GM12874 (cell line): ENCODE measurements at regions not wholly inside any gene's neighbourhood (a gene's known extent, or its start where the extent isn't known, plus 50 kb on each side); places are given as distances from the start of the nearest gene placed in this dataset.

Experiments used
- CTCF ChIP-seq: IDR thresholded peaks from 2 replicates; pipeline ENCODE4 v1.5.1; 2011; ENCODE audit warnings: low read depth, mild to moderate bottlenecking, control low read depth, low read length, moderate library complexity; ENCODE audit not compliant: insufficient read depth

- no peak for TF ChIP-seq CTCF
Measured at GRCh38 chr5:57717555-57717954, 234.9 kb upstream of the ACTBL2 start.

GRCh38 chr5:57716661-57717060, 234.1 kb upstream of the ACTBL2 start:
- no peak for TF ChIP-seq CTCF

GRCh38 chr5:57715296-57715695, 232.7 kb upstream of the ACTBL2 start:
- no peak for TF ChIP-seq CTCF

GRCh38 chr5:57711946-57712345, 229.3 kb upstream of the ACTBL2 start:
- no peak for TF ChIP-seq CTCF

GRCh38 chr5:57711471-57711870, 228.9 kb upstream of the ACTBL2 start:
- TF ChIP-seq CTCF, result no peak

GRCh38 chr5:57710126-57710525, 227.5 kb upstream of the ACTBL2 start:
- TF ChIP-seq CTCF, result no peak

- no peak for TF ChIP-seq CTCF
Measured at GRCh38 chr5:57705769-57706168, 223.2 kb upstream of the ACTBL2 start.

GRCh38 chr5:57703721-57704120, 221.1 kb upstream of the ACTBL2 start:
- no peak for TF ChIP-seq CTCF
